ENCODE measurements at regions not wholly inside any gene's neighbourhood (a gene's known extent, or its start where the extent isn't known, plus 50 kb on each side); places are given as distances from the start of the nearest gene placed in this dataset.

DNA sequence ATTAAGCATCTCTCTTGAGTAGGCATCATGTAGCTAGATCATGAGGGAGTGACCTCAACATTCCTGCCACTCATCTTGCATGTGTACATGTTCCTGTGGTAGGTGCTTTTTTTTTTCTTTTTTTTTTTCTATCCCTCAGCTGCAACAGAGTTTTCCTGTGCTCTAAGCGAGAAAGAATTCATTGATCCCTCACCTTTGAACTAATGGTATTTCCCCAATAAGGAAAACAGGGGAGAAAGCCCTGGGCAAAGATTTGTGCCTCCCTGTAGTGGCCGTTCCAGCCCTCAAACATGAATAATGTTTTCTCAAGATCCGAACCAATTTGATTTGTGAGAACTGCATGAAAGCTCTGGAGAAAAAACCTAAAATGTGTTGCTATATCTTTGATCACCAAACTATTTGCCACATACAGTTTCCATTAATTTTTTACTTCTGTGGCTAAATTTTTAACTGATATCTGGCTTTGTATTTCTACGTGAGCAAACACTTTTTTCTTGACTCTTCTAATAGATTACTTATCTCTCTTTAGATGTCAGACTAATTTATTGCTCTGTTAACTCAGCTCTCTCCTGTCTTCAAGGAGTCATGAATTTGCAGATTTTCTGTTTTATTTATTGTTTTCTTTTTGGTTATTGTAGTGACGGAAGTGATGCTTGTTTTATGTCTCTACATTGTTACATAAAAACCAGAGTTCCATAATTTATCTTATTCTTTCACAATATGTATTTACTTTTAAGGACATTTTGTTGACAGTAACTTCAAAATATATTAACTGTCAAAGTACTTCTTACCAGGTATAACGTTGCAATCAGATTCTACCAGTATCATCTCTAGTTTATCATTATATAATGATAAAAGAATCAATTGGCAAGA lies 1396.5 kb downstream of the OTOL1 start:
- H3K27me3 Mint-ChIP-seq (ENCODE audit: low read depth, unreplicated experiment) = no peaks in the 10 kb centered on the region
- H3K27ac ChIP-seq (ENCODE audit: low read depth, low read length) = no peak overlapping the region
- no peak overlapping the region for H3K4me3 Mint-ChIP-seq (ENCODE audit: unreplicated experiment)

DNA sequence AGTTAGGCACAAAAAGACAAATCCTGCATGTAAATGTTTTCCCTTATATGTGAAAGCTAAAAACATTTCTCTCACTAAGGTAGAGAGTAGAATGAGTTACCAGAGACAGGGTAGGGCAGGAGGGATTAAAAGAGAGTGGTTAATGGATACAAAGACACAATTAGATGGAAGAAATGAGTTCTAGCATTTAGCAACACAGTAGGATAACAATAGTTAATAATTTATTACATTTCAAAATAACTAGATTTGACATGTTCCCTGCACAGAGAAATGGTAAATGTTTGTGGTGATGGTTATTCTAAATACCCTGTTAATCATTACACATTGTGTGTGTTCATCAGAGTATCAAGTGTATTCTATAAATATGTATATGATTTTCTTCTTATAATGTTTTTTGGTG lies 1400.7 kb downstream of the OTOL1 start:
- no peaks in the 10 kb centered on the region for H3K4me1 Mint-ChIP-seq (ENCODE audit: low read depth, unreplicated experiment)
- no peaks in the 10 kb centered on the region for H3K79me2 ChIP-seq (ENCODE audit: insufficient read depth, low read length)
- DNase-seq (ENCODE audit: low read depth) (no peak), FAIRE-seq (no peak)
- no peaks in the 10 kb centered on the region for H3K4me1 ChIP-seq (ENCODE audit: insufficient read depth, low read length)
- TF ChIP-seq CTCF (IDR thresholded peaks at IDR 0.05; ENCODE audit: insufficient read depth, low read depth, low read length) = no peak
- no peak for TF ChIP-seq EZH2 (IDR thresholded peaks at IDR 0.05; ENCODE audit: insufficient read depth, low read length)
- H3K9me3 Mint-ChIP-seq (ENCODE audit: unreplicated experiment) = no peaks in the 10 kb centered on the region
- H3K36me3 Mint-ChIP-seq (ENCODE audit: low read depth, unreplicated experiment) = no peaks in the 10 kb centered on the region
- H3K4me3 Mint-ChIP-seq (ENCODE audit: unreplicated experiment) = no peak overlapping the region
- no peaks in the 10 kb centered on the region for H3K9me3 ChIP-seq (ENCODE audit: insufficient read depth, low read depth, low read length)
- H3K9ac ChIP-seq (ENCODE audit: low read length) = no peak overlapping the region
- H3K27ac Mint-ChIP-seq (ENCODE audit: unreplicated experiment) = no peak overlapping the region
- no peak overlapping the region for H2AFZ ChIP-seq (ENCODE audit: low read depth, low read length)
- no peak overlapping the region for H3K4me3 ChIP-seq (ENCODE audit: insufficient read depth, low read depth, low read length)
- no peaks in the 10 kb centered on the region for H3K27me3 ChIP-seq (ENCODE audit: insufficient read depth, low read length)
- no peak overlapping the region for H3K4me2 ChIP-seq (ENCODE audit: low read length)
- no peaks in the 10 kb centered on the region for H3K27me3 Mint-ChIP-seq (ENCODE audit: low read depth, unreplicated experiment)
- no peaks in the 10 kb centered on the region for H4K20me1 ChIP-seq (ENCODE audit: insufficient read depth, low read length)
- no peak overlapping the region for H3K27ac ChIP-seq (ENCODE audit: low read depth, low read length)
- no peaks in the 10 kb centered on the region for H3K36me3 ChIP-seq (ENCODE audit: insufficient read depth, low read length)

More for the DNA sequence above, 1396.5 kb downstream of the OTOL1 start:
- no peaks in the 10 kb centered on the region for H4K20me1 ChIP-seq (ENCODE audit: insufficient read depth, low read length)
- H2AFZ ChIP-seq (ENCODE audit: low read depth, low read length) = no peak overlapping the region
- H3K36me3 Mint-ChIP-seq (ENCODE audit: low read depth, unreplicated experiment) = no peaks in the 10 kb centered on the region
- no peaks in the 10 kb centered on the region for H3K4me1 Mint-ChIP-seq (ENCODE audit: low read depth, unreplicated experiment)
- no peak overlapping the region for H3K4me3 ChIP-seq (ENCODE audit: insufficient read depth, low read depth, low read length)
- no peaks in the 10 kb centered on the region for H3K9me3 Mint-ChIP-seq (ENCODE audit: unreplicated experiment)
- H3K27ac Mint-ChIP-seq (ENCODE audit: unreplicated experiment) = no peak overlapping the region
- TF ChIP-seq CTCF (IDR thresholded peaks at IDR 0.05; ENCODE audit: insufficient read depth, low read depth, low read length) (no peak), EZH2 (IDR thresholded peaks at IDR 0.05; ENCODE audit: insufficient read depth, low read length) (no peak)
- no peaks in the 10 kb centered on the region for H3K79me2 ChIP-seq (ENCODE audit: insufficient read depth, low read length)
- H3K9me3 ChIP-seq (ENCODE audit: insufficient read depth, low read depth, low read length) = no peaks in the 10 kb centered on the region
- H3K36me3 ChIP-seq (ENCODE audit: insufficient read depth, low read length) = no peaks in the 10 kb centered on the region
- no peaks in the 10 kb centered on the region for H3K4me1 ChIP-seq (ENCODE audit: insufficient read depth, low read length)
- FAIRE-seq (no peak), DNase-seq (ENCODE audit: low read depth) (no peak)
- H3K27me3 ChIP-seq (ENCODE audit: insufficient read depth, low read length) = no peaks in the 10 kb centered on the region
- H3K9ac ChIP-seq (ENCODE audit: low read length) = no peak overlapping the region
- H3K4me2 ChIP-seq (ENCODE audit: low read length) = no peak overlapping the region

DNA sequence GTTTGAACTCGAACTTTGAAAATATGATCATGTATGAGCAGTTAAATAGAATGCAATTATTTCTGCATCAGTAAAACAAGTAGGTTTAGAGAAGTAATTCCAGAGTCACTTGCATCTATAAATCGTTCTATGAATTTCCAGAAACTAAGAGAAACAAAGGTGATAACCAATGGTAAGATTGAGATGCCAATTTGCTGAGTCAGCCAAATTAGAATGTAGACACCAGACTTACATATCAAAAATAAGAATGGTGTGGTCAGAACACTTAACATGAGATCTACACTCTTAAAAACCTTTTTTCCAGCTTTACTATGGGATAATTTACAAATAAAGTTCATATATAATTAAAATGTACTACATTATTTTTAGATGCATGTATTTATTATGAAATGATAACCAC lies 1435.9 kb downstream of the OTOL1 start:
- TF ChIP-seq EZH2 (IDR thresholded peaks at IDR 0.05; ENCODE audit: insufficient read depth, low read length) (no peak), CTCF (IDR thresholded peaks at IDR 0.05; ENCODE audit: insufficient read depth, low read depth, low read length) (no peak)
- H3K4me2 ChIP-seq (ENCODE audit: low read length) = no peak overlapping the region
- no peak overlapping the region for H3K9ac ChIP-seq (ENCODE audit: low read length)
- H2AFZ ChIP-seq (ENCODE audit: low read depth, low read length) = no peak overlapping the region
- no peak overlapping the region for H3K4me3 Mint-ChIP-seq (ENCODE audit: unreplicated experiment)
- no peaks in the 10 kb centered on the region for H3K27me3 Mint-ChIP-seq (ENCODE audit: low read depth, unreplicated experiment)
- H3K4me1 Mint-ChIP-seq (ENCODE audit: low read depth, unreplicated experiment) = no peaks in the 10 kb centered on the region
- H3K36me3 ChIP-seq (ENCODE audit: insufficient read depth, low read length) = no peaks in the 10 kb centered on the region
- no peaks in the 10 kb centered on the region for H3K36me3 Mint-ChIP-seq (ENCODE audit: low read depth, unreplicated experiment)
- DNase-seq (ENCODE audit: low read depth) = no peak
- no peak overlapping the region for H3K27ac Mint-ChIP-seq (ENCODE audit: unreplicated experiment)
- H3K9me3 ChIP-seq (ENCODE audit: insufficient read depth, low read depth, low read length) = no peaks in the 10 kb centered on the region
- no peaks in the 10 kb centered on the region for H3K27me3 ChIP-seq (ENCODE audit: insufficient read depth, low read length)
- no peak for FAIRE-seq
- H4K20me1 ChIP-seq (ENCODE audit: insufficient read depth, low read length) = no peaks in the 10 kb centered on the region
- no peaks in the 10 kb centered on the region for H3K4me1 ChIP-seq (ENCODE audit: insufficient read depth, low read length)
- no peak overlapping the region for H3K27ac ChIP-seq (ENCODE audit: low read depth, low read length)
- H3K9me3 Mint-ChIP-seq (ENCODE audit: unreplicated experiment) = no peaks in the 10 kb centered on the region
- H3K4me3 ChIP-seq (ENCODE audit: insufficient read depth, low read depth, low read length) = no peak overlapping the region
- no peaks in the 10 kb centered on the region for H3K79me2 ChIP-seq (ENCODE audit: insufficient read depth, low read length)
